GM12874 (cell line): ENCODE measurements at regions not wholly inside any gene's neighbourhood (a gene's known extent, or its start where the extent isn't known, plus 50 kb on each side); places are given as distances from the start of the nearest gene placed in this dataset.

Experiments
- TF ChIP-seq, protein P1 (sequence below): IDR thresholded peaks from 2 replicates; pipeline ENCODE4 v1.5.1; 2011; ENCODE audit warnings: low read depth, mild to moderate bottlenecking, control low read depth, low read length, moderate library complexity; ENCODE audit not compliant: insufficient read depth

GRCh38 chr17:37801171-37801570, 56.3 kb upstream of the HNF1B start:
- TF ChIP-seq, protein P1, sequence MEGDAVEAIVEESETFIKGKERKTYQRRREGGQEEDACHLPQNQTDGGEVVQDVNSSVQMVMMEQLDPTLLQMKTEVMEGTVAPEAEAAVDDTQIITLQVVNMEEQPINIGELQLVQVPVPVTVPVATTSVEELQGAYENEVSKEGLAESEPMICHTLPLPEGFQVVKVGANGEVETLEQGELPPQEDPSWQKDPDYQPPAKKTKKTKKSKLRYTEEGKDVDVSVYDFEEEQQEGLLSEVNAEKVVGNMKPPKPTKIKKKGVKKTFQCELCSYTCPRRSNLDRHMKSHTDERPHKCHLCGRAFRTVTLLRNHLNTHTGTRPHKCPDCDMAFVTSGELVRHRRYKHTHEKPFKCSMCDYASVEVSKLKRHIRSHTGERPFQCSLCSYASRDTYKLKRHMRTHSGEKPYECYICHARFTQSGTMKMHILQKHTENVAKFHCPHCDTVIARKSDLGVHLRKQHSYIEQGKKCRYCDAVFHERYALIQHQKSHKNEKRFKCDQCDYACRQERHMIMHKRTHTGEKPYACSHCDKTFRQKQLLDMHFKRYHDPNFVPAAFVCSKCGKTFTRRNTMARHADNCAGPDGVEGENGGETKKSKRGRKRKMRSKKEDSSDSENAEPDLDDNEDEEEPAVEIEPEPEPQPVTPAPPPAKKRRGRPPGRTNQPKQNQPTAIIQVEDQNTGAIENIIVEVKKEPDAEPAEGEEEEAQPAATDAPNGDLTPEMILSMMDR: no peak

- TF ChIP-seq, protein P1: no peak
These were observed 52.3 kb upstream of the HNF1B start for GRCh38 chr17:37797206-37797605.

DNA sequence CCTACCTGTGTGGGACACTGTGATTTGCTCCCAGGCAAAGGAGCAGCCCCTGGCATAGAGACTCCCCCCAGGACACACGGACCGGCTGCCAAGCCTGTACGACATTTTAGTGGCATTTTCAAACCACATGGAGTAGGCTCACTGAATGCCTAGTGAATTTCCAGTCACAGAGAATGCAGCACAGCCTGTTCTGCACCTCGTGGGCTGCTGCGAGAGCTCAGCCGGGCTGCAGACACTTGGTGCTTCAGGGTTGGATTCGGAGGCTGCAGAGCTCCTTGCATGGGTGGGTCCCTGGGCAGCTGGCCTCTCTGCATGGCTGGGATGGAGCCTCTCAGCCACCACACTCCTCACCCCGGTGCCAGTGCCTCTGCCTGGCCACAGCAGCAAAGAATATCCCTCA, 51.2 kb upstream of the HNF1B start:
- TF ChIP-seq, protein P1: no peak
